Gastroesophageal sphincter (tissue), 4 donors: ENCODE measurements at regions not wholly inside any gene's neighbourhood (a gene's known extent, or its start where the extent isn't known, plus 50 kb on each side); places are given as distances from the start of the nearest gene placed in this dataset.

Source experiments
- ATAC-seq: fragments of 150-250 bp; one replicate; pipeline ENCODE4 v1.9.1; 2016; ENCODE audit warnings: mild to moderate bottlenecking, moderate library complexity
- H3K27ac ChIP-seq, 4 donors: fragments of 200-600 bp; sonication (generic) in 3 of 4; 1 replicate in 3 of 4; 2 replicates in 1 of 4; pipeline ENCODE4 v1.5.1; 2016 to 2019
- H3K27me3 ChIP-seq: fragments of 200-600 bp; sonication (generic); one replicate; pipeline ENCODE4 v1.5.1; 2019
- H3K36me3 ChIP-seq, 2 donors: fragments of 200-600 bp; sonication (generic); one replicate each; pipeline ENCODE4 v1.5.1; 2019; ENCODE audit warnings: control low read depth in 1 of 2
- H3K4me1 ChIP-seq, 3 donors: fragments of 200-600 bp; sonication (generic); 1 replicate in 2 of 3; 2 replicates in 1 of 3; pipeline ENCODE4 v1.5.1; 2016 to 2019; ENCODE audit warnings: control low read depth in 2 of 3
- H3K4me3 ChIP-seq, 2 donors: fragments of 200-600 bp; sonication (generic); one replicate each; pipeline ENCODE4 v1.5.1; 2019; ENCODE audit warnings: mild to moderate bottlenecking in 1 of 2, moderate library complexity in 1 of 2
- H3K9me3 ChIP-seq, 3 donors: fragments of 200-600 bp; sonication (generic); one replicate each; pipeline ENCODE4 v1.5.1; 2017 to 2019; ENCODE audit warnings: control low read depth in 2 of 3
- EP300 ChIP-seq: sonication (generic); formaldehyde crosslinking; IDR thresholded peaks from one replicate; pipeline ENCODE4 v1.6.1; 2017; ENCODE audit warnings: antibody characterized with exemption, mild to moderate bottlenecking
- POLR2A ChIP-seq, 2 donors: fragments of 450-650 bp; IDR thresholded peaks; one replicate each; pipeline ENCODE4 v1.6.1; 2017; ENCODE audit warnings: antibody characterized with exemption in 2 of 2, mild to moderate bottlenecking in 2 of 2, moderate library complexity in 1 of 2
- POLR2AphosphoS5 ChIP-seq: sonication (generic); formaldehyde crosslinking; IDR thresholded peaks from one replicate; pipeline ENCODE4 v1.6.1; 2017; ENCODE audit warnings: antibody characterized with exemption
- WGBS, 2 donors: methylation state at CpG; one replicate each; pipeline ENCODE4 v1.1.5; 2018; ENCODE audit warnings: low coverage in 1 of 2; 5-methylcytosine and 5-hydroxymethylcytosine counted together
- TF ChIP-seq, protein P1 (sequence below), 4 experiments: fragments of 200-600 bp in 2 of 4; fragments of 450-650 bp in 2 of 4; sonication (generic) in 1 of 4; IDR thresholded peaks; one replicate each; pipeline ENCODE4 v1.5.1; 2017 to 2019; ENCODE audit warnings: antibody characterized with exemption in 4 of 4, mild to moderate bottlenecking in 2 of 4, moderate library complexity in 2 of 4

DNA sequence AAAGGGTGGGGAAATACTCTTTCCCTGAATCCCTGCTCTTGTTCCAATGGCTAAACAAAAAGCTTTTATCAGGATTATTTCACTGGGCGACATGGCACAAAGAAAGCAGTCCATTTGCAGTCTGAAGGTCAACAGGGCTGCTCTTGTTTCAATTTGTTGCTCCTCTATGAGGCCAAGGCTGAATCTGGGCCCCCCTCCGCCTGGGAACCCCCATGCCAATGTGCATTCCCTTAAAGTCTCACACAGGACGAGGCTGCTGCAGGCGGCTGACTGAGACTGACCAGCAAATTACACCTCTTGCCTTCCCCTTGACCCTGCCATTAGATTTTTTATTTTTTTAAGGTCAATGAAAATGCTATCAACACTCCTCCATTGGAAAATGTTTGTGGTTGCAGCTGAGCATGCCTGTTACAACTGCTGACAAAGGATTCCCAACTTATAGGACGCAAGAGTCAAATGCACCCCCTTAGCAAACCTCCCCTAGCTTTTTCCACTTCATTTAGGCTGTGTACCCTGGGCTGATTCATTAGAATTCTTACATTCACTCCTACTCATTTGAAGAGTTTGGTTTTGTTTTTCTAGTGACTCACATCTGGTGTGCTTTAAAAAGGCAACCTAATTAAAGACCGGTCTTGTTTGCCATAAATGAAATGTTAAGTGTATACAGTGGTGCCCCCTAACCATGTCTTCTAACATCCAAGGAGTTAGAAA, 60.8 kb upstream of the ARHGEF3 start:
- Histone ChIP-seq H3K27me3 (no peaks in the 10 kb centered on the region), H3K9me3 (no peaks in the 10 kb centered on the region), H3K36me3 (no peaks in the 10 kb centered on the region), H3K4me3 (no peak overlapping the region), H3K27ac (no peak overlapping the region), H3K4me1 (no peaks in the 10 kb centered on the region)
- 41 to 74% methylated on average over 3 to 6 of the region's 6 CpGs for WGBS, 2 donors
- TF ChIP-seq, protein P1, sequence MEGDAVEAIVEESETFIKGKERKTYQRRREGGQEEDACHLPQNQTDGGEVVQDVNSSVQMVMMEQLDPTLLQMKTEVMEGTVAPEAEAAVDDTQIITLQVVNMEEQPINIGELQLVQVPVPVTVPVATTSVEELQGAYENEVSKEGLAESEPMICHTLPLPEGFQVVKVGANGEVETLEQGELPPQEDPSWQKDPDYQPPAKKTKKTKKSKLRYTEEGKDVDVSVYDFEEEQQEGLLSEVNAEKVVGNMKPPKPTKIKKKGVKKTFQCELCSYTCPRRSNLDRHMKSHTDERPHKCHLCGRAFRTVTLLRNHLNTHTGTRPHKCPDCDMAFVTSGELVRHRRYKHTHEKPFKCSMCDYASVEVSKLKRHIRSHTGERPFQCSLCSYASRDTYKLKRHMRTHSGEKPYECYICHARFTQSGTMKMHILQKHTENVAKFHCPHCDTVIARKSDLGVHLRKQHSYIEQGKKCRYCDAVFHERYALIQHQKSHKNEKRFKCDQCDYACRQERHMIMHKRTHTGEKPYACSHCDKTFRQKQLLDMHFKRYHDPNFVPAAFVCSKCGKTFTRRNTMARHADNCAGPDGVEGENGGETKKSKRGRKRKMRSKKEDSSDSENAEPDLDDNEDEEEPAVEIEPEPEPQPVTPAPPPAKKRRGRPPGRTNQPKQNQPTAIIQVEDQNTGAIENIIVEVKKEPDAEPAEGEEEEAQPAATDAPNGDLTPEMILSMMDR (IDR thresholded peaks at IDR 0.05) = no peak
- TF ChIP-seq EP300 (no peak), POLR2A (IDR thresholded peaks at IDR 0.05) (no peak), POLR2AphosphoS5 (no peak)
- no peak for ATAC-seq

DNA sequence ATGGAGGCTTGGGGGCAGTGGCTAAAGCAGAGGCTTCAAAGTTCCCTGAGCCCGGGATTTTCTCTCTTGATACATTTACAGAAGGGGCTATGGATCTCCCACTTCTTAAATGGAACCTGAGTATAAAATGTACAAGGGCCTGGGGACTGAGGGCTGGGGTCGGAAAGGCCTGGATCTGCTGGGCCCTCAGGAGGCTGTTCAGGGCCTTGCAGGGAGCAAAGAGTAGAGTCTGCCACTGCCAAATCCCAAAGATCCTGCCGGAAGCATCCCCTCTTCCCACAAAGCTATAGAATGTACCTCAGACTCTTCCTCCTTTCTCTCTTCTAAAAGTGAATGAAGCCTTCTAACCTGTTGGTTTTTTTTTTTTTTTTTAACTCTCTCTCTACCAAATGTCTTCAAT, 59.8 kb upstream of the ARHGEF3 start:
- no peak for ATAC-seq
- Histone ChIP-seq H3K9me3 (no peaks in the 10 kb centered on the region), H3K36me3 (no peaks in the 10 kb centered on the region), H3K4me1 (peaks cover 0 to 8% (median 0%) of the 10 kb centered on the region in 3 donors), H3K4me3 (no peak overlapping the region), H3K27ac (no peak overlapping the region), H3K27me3 (no peaks in the 10 kb centered on the region)
- TF ChIP-seq EP300 (no peak), POLR2A (IDR thresholded peaks at IDR 0.05) (no peak), POLR2AphosphoS5 (no peak)
- TF ChIP-seq, protein P1 (IDR thresholded peaks at IDR 0.05) = no peak
- 90 to 96% methylated on average over 2 to 3 of the region's 3 CpGs for WGBS, 2 donors

DNA sequence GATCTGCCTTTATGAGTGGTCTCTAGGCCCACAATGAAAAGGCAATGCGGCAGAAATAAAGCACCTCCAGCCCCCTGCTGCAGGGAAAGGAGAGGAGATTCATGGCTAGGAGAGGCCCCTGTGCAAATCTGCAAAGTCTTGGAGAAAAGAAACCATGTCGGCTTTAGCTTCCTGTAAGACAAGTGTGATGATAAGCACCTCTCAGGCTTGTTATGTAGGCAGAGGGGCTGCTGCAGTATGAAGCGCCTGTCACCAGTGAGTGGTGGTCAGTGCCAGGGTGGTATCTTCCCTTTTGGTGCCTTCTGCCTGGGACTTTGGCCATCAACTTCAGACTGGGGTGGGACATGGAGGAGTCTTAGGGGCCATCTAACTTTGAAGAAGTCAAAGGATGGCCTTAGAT, 59.2 kb upstream of the ARHGEF3 start:
- no peak for ATAC-seq
- 97% methylated on average over 3 of the region's 3 CpGs; no CpG with 5 or more reads in 1 of the 2 donors for WGBS, 2 donors
- Histone ChIP-seq H3K36me3 (no peaks in the 10 kb centered on the region), H3K27me3 (no peaks in the 10 kb centered on the region), H3K4me1 (peaks cover 0 to 13% (median 0%) of the 10 kb centered on the region in 3 donors), H3K9me3 (no peaks in the 10 kb centered on the region), H3K4me3 (no peak overlapping the region), H3K27ac (no peak overlapping the region)
- TF ChIP-seq POLR2AphosphoS5 (no peak), POLR2A (IDR thresholded peaks at IDR 0.05) (no peak), EP300 (no peak)
- TF ChIP-seq, protein P1 (IDR thresholded peaks at IDR 0.05) = no peak

DNA sequence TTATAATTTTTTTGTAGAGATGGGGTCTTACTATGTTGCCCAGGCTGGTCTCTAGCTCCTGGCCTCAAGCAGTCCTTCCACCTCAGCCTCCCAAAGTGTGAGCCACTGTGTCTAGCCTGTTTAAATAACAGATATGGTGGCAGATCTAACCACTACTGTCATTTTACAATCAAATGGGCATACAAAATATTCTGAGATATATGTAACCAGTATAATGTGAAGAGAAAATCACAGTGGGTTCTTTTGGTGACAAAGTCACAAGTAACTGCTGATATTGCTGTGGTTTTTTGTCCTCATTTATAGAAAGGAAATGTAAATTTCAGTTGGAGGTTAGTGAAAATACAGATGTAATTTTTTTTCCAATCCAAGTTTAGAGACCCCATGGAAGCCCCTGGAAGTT, 58.6 kb upstream of the ARHGEF3 start:
- no peak overlapping the region for H3K27ac ChIP-seq
- H3K9me3 ChIP-seq = no peaks in the 10 kb centered on the region
- no peaks in the 10 kb centered on the region for H3K36me3 ChIP-seq
- peaks cover 0 to 17% (median 0%) of the 10 kb centered on the region in 3 donors for H3K4me1 ChIP-seq
- TF ChIP-seq EP300 (no peak), POLR2A (IDR thresholded peaks at IDR 0.05) (no peak), POLR2AphosphoS5 (no peak)
- TF ChIP-seq, protein P1 (IDR thresholded peaks at IDR 0.05) = no peak
- ATAC-seq = no peak
- H3K27me3 ChIP-seq = no peaks in the 10 kb centered on the region
- H3K4me3 ChIP-seq = no peak overlapping the region

DNA sequence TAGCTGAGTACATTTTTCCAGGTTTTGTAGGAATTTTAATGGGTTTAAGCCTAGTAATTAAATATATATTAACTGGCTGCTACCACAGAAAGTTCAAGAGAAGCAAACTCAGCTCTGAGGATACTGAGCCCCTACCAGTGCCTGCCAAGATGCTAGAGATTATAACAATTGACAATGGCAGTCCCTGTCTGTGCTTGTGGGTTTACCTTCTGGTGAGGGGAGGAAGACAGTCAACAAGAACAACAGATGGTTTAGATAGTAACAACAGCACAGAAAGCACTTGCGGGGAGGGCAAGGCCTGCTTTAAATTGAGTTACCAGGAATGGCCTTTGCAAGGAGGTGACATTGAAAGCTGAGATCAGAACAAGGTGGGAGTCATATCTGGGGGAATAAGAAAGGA, 56.6 kb upstream of the ARHGEF3 start:
- Histone ChIP-seq H3K4me3 (no peak overlapping the region), H3K27ac (no peak overlapping the region), H3K36me3 (no peaks in the 10 kb centered on the region), H3K27me3 (no peaks in the 10 kb centered on the region), H3K4me1 (peaks cover 0 to 21% (median 0%) of the 10 kb centered on the region in 3 donors), H3K9me3 (no peaks in the 10 kb centered on the region)
- TF ChIP-seq, protein P1 (IDR thresholded peaks at IDR 0.05) = no peak
- TF ChIP-seq POLR2AphosphoS5 = no peak
- no peak for TF ChIP-seq POLR2A (IDR thresholded peaks at IDR 0.05)
- TF ChIP-seq EP300 = no peak
- 40 to 75% methylated on average over 1 of the region's 1 CpG for WGBS, 2 donors
- ATAC-seq = no peak
